ENCODE measurements at regions not wholly inside any gene's neighbourhood (a gene's known extent, or its start where the extent isn't known, plus 50 kb on each side); places are given as distances from the start of the nearest gene placed in this dataset.
"Not testable (repeated sequence)": the region's sequence is repeated elsewhere in the genome, so short reads cannot be mapped to it uniquely, and the experiment has no call there.

DNA sequence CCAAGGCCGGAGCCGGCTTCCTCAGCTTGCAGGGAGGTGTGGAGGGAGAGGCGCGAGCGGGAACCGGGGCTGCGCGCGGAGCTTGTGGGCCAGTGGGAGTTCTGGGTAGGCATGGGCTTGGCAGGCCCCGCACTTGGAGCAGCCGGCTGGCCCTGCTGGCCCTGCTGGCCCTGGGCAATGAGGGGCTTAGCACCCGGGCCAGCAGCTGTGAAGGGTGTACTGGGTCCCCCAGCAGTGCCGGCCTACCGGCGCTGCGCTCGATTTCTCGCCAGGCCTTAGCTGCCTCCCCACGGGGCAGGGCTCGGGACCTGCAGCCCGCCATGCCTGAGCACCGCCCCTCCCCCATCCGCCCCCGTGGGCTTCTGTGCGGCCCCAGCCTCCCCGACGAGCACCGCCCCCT is 95.1 kb upstream of the TAS2R1 start:
- DNase-seq, result not testable (repeated sequence)

DNA sequence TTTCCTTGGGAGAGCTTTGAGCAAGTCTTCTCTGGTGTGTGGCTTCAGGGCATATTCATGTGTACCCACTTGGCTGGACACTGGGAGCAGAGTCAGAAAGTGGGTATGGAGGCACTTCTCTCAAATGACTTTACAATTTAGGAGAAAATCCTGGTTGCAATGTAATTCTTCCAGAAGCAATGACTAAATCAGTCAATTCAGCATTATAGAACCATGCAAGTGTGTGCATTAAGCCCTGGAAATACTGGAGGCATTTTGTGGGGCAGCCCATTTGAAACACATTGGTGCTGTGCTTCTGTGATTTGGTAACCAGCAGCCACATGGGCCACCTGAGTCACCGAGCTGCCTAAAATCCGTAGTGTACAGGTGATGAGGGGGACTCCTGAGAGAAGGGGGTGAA is 94.6 kb upstream of the TAS2R1 start:
- DNase-seq, result no peak

DNA sequence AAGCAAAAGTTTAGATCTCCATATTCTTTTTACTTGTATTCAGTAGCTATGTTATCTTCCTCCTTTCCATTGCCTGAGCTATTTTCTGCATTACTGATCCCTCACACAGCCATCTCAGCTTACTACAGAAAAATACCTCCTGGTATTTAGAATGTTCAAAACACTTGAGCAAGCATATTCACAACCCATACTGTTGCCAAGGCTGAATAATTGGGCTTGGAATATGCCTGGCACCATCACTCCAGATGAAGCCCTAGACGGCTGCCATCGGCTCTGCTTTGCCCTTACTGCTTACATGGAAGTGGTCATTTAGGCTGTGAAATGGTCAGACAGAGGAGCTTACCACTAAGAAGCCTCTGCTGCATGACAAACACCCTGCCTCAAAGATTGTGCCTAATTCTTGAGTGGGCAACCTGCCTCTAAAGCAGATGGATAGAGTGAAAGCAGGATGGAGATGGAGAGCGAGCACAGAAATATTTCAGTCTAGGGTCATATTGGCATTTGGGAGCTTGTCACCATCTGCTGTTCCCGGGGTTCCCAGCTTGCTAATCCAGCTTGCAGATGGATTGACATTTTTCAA is 92.5 kb upstream of the TAS2R1 start:
- DNase-seq, result no peak

DNA sequence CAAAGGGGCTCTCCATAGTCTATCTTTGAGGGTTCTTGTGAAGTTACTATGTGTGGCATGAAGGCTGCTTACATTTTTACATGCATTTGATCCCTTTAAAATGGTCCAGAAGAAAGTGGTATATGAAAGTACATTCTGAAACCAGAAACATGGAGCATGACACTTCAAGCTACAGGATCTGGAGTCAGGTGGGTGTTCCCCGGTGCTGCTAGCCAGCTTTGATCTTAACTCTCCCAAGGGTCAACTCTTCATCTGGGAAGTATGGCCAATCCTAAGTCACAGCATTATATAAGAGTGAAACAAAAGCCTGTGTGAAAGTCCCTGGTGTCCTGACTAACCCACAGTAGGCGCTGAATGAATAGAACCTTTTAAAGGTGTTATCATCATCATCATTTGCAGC is 91.0 kb upstream of the TAS2R1 start:
- no peak for DNase-seq

DNA sequence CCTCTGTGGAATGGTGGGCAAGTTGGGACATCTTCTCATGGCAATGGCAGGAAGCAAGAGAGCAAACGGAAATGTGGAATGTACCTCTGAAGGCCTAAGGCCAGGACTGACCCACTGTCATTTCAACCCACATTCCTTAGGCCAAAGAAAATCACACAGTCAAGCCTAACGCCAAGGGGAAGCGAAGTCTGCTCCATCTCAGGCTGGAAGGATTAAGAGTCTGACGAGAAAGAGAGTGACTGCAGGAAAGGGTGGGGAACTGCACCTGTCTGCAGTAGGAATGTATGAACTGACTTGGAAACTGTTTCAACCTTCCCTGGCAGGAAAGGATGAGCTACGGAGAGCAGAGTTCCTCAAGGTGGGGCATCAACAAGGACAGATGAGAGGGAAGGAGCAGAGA is 90.2 kb upstream of the TAS2R1 start:
- no peak for DNase-seq

DNA sequence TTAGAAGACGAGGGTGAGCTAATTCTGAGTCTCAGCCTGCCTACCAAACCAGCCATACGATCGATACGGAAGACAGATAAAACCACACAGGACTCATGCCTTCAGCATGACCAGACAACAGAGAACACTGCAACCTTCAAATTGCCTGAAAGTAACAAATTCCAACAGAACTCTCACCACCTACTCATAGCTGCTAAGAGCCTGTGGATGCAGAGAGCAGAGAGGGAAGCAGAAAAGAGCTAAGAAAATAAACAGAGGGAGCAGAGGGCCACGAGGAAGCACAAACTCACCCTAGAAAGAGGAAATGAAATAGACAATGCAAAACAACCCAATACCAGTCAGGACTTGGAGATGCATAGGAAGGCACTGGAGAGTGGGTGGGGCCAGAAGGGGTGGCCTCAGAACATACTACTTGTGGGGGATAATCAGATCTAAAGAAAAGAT is 86.7 kb upstream of the TAS2R1 start:
- no peak for DNase-seq

DNA sequence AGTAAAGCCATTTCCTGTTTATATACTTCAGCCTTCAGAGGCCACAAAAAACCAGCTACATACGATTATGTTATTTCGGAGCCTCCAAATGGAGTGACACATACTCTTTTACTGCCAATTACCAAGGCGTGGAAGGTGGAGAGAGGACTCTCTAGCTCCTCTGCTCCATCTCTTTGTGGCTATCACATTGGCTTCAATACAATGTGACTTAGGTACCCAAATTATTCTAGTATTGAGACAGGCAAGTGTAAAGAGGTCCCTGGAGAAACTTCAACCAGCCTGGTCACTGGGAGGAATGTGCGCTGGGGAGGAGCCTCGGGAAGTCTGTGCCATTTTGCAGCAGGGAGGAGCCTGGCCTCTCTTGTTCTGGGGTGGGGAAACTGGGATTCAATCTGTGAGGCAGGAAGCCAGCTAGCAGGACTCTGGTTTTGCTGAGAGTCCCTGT is 85.8 kb upstream of the TAS2R1 start:
- peak; percentile 38 for DNase-seq

DNA sequence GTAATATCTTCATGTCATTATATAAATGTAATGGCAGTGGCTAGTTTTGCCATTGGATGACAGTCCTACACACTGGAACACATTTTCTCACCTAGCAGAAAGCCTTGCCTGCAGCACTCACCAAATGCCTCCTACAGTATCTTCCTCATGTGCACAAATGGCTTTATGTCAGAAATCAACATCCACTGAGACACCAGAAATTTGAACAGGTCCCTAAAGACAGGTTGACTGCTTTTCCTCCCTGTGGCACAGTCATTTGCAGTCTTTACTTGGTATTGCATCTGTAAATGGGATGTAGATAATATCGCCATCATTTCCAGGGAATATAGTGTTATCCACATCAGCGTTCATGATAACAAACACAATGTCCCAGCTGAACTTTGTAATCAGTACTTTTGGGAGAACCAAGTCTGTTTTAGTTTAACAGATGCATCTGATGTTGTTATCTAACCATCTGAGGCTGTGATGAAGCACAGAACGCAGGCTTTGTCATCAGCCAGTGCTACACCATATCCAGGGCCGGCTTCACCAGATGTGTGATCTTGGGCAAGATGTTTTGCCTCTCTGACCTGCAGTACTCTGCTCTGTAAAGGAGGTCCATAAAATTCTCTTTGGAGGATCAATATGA is 83.9 kb upstream of the TAS2R1 start:
- DNase-seq, result no peak

DNA sequence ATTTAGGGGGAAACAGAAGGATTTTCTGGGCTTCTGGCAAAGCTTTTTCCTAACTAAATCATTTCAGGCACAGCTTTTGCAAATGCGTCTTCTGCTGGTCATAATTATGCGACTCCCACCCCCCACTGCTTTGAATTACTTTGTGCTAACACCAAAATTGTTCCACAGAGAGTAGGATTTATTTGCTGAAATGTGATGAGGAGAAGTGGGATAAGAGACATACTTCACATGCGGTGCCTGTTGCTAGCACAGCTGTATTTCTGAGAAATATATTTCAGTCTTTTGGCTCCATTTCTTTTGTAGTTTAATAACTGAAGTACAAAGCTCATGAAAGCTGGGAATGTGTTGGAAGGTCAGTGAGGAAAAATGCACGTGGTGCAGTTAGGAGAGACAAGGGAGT is 83.2 kb upstream of the TAS2R1 start:
- DNase-seq, result peak; percentile 72

DNA sequence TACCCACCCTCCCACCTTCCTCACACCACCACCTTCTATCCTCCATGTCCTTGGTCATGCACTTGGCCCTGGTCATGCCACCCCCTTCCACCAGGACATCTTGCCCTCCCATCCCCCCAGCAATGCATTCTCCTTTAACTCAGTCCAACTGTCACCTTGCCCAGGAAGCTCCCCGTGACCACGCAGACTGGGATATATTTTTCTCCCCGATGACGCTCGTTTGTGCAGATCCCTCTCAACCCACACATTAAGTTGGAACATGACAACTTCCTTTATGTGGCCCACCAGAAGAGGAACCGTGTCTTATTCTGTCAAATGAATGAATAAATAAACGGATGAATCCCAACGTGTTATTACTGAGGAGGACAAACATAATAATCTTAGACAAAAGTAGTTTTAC is 82.8 kb upstream of the TAS2R1 start:
- peak; percentile 19 for DNase-seq

DNA sequence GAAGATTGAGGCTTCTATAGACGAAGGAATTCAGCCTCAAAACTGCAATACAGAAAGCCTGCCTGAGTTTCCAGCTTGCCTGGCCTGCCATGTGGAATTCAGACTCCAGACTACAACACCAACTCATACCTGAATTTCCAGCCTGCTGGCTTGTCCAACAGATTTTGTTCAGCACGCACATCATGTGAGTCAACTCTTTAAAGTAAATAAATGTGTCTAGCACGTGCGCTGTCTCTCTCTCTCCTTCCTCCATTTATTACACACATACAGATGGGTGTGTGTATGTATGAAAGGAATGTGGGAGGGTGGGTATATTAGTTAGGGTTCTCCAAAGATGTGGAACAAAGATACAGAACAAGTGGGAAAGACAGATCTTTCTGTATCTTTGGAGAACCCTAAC is 82.4 kb upstream of the TAS2R1 start:
- no peak for DNase-seq

DNA sequence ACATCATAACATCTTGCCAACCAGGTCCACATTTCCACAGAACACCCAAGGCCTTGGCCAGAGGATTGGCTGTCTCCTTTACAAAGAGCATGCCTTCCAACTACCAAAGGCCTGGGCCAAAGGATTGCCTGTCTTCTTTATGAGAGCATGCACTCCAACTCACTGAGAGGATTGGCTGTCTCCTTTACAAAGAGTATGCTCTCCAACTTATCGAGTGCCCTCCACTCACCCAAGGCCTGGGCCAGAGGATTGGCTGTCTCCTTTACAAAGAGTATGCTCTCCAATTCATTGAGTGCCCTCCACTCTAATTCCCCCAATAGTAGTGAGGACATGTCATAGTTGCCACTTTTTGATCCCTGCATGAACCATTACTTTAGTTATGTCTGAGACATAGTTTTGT is 79.9 kb upstream of the TAS2R1 start:
- DNase-seq, result no peak

DNA sequence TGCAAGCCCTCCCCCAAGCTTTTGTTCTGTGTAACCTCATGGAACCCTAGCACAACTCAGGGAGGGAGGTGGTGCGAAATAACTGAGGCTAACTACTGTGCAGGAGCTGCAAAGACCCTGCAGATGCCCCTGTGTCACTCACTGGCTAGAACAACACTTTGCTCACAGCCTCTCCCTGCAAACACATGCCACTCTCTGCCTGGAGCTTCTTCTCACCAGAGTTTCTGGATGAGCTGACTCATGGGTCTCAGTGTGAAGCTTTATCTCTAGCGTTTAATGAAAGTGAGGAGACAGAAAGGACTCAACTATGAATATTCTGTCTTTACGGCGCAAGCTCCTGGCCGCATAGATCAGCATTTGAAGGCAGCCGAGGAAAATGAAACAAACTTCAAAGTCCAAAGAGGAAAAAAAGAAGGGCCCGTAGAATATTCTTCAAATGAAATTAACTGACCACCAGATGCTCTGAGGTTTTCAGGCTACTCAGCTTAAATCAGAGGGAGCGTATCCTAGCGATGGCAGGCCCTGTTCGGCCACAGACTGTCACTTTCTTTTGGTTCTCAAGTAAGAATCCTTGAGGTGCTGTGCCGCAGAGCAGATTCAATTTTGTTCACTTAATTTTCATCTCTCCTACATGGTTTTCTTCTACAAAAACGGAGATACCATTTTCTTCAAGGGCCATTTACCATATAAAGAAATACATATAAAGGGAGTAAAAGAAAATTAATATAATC is 77.7 kb upstream of the TAS2R1 start:
- no peak for DNase-seq

DNA sequence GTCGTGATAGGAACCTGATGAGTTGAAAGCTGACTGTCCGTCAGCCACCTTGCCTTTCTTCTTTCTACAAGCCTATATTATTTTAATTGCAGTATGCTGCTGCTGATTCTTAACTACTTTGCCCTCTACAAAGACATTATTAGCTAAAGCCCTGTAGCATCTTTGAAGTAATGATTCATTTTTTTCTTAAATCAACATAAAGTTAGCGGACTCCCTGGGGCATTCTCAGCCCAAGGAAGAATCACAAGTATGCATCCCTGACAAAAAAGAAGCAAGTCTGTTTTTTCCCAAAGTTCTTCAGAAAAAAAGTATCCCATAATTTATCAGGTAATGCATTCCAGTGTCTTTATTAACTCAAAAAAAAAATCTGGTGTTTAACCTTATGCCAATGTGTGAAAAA is 69.5 kb upstream of the TAS2R1 start:
- no peak for DNase-seq

DNA sequence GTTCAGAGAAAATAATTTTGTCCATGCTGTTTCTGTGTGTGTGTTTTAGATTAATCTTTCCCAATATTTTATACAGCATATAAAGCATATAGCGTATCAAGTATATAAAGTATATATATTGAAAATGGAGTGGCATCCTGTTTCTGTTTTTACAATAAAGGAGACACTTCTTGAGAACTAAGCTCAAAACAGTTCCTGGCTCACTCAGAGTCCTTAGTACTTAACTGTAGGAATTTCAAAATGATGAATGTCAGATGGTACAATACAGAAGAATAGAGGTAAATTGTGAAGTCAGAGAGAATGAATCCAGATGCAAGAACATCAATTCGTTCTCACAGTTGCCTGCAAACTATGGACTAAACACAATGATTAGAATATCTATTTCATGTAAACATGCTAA is 68.7 kb upstream of the TAS2R1 start:
- DNase-seq, result no peak

DNA sequence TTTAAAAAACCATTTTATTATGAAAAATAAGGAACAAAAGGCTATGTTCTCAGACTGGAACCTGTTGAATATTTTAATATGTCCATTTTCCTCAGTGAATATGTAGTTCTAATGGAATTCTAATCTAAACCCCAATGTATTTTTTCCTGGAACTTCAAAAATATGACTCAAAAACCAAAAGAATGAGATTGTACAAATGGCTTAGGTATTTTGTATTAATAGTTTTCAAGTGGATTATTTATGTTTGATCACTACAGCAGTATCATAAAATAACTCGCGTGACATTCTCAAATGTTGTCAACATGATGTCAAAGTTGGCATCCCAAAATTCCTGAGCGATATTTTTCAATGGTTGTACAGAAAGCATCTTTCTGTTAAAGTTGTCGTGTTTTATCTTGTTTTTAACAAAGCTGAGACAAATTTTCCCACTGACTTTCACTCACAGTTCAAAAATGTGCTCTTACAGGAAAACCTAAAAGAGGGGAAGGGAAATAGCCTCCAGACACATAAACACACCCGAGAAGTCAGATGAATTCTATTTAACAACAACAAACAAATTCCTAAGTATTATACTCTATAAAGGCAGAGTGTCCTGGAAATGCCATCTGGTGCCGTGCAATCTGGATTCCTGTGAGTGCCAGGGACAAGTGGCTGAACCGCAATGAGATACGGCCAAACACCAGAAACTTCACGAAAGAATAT is 68.1 kb upstream of the TAS2R1 start:
- no peak for DNase-seq

DNA sequence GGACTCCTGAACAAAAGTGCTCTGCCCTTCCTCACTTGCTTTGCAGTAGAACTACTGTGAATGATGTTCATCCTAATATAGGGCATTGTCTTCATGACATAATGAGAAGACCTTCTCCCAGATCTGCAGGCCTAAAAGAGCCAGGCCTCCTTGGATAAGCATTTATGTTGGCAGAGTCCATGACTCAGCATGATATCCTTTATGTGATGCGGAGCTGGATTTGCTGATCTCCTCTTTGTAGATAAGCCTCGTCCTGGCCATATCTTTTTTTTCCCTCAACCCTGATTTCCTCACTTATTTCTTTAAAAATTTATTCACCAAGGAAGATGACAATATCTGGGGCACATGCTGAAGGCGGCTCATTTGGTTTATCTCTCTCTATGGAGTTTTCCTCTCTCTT is 62.4 kb upstream of the TAS2R1 start:
- DNase-seq, result no peak

DNA sequence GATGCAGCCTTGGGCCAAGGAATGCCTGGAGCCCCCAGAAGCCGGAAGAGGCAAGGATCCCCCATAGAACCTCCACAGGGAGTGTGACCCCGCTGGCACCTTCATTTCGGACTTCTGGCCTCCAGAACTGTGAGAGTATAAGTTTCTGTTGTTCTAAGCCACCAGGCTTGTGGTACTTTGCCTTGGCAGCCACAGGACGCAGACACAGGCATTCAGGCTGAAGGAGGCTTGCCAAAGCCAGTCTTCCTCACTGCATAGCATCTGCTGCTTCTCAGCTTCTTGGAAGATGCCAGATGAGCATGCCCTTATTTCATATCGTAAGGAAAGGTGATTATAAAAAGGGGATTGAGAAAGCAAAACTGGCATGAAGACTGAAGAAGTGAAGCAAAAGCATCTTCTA is 61.1 kb upstream of the TAS2R1 start:
- DNase-seq, result no peak

DNA sequence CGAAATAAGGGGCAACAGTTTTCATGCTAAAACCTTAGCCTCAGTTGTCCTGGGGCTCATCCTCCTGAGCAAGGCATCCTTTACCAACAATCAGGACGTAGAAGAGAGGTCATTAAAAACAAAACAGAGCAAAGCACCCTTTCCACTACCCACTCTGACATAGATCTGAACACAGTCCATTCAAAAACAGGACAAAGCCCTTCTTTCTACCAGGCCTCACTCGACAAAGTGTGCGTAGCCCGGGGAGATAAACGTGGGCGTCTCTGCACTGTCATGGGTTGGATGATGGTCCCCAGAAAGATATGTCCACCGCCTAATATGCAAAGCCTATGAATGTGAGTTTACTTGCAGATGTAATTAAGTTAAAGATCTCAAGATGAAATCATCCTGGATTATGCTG is 60.6 kb upstream of the TAS2R1 start:
- no peak for DNase-seq

DNA sequence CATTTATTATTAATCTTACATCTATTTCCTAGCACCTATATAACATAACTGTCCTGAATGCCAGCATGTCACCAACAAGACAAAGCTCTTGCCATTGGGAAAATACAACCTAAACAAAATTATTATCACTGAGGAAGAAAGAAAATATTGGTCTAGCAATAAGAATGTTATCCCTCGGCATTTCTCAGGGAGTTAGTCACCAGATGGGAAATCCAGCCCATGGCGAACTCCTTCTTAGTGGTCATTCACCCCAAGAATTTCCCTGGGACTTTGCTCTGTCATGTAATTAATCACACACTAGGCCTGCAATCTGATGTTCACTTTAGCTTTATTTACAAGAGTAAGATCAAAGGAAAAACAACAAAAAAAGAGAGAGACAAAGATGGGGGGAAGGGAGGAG is 56.1 kb upstream of the TAS2R1 start:
- DNase-seq, result no peak

DNA sequence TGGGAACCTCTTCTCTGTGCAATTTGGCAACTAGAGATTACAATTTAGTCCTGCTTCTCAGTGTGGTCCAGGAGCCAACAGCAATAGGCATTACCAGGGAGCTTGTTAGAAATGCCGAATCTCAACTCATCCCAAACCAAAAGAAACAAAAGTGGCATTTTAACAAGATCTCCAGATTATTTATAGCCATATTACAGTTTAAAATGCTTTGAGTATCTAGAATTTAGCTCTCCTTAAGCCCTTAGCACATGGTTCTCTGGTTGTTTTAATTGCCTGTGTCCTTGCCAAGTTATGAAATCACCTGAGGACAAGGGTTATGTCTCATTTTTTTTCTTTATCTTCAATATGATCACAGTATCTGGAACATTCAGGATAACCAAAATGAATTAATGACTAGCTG is 51.6 kb upstream of the TAS2R1 start:
- DNase-seq, result no peak

All from hindlimb muscle (tissue), 1 donor.